HG02981 (cell line): ENCODE measurements at regions not wholly inside any gene's neighbourhood (a gene's known extent, or its start where the extent isn't known, plus 50 kb on each side); places are given as distances from the start of the nearest gene placed in this dataset.
A peak's percentile ranks its signal among the peaks of the same experiment; 100 is the strongest.
"Not testable (repeated sequence)": the region's sequence is repeated elsewhere in the genome, so short reads cannot be mapped to it uniquely, and the experiment has no call there.

ENCODE experiments used
- ATAC-seq: cut with Tn5 transposase; IDR thresholded peaks from one replicate; pipeline ENCODE4 v1.9.1; 2021; ENCODE audit warnings: mild to moderate bottlenecking, moderate library complexity; ENCODE audit not compliant: unreplicated experiment

- ATAC-seq = no peak
Observed at GRCh38 chr14:35949920-35950513, 123.9 kb downstream of the BRMS1L start.

GRCh38 chr14:35947983-35948382 is 121.8 kb downstream of the BRMS1L start:
- ATAC-seq = not testable (repeated sequence)

GRCh38 chr14:35944847-35945246 is 118.7 kb downstream of the BRMS1L start:
- no peak for ATAC-seq

GRCh38 chr14:35940291-35940690 is 114.2 kb downstream of the BRMS1L start:
- peak; percentile 42 for ATAC-seq

- no peak for ATAC-seq
Observed at GRCh38 chr14:35938770-35939169, 112.6 kb downstream of the BRMS1L start.

- peak; percentile 67 for ATAC-seq
Observed at GRCh38 chr14:35934499-35934898, 108.4 kb downstream of the BRMS1L start.

GRCh38 chr14:35932659-35933159 is 106.6 kb downstream of the BRMS1L start:
- peak; percentile 50 for ATAC-seq

- peak; percentile 15 for ATAC-seq
Observed at GRCh38 chr14:35932136-35932535, 106.0 kb downstream of the BRMS1L start.

- ATAC-seq = no peak
Observed at GRCh38 chr14:35931346-35931745, 105.2 kb downstream of the BRMS1L start.

- ATAC-seq = no peak
Observed at GRCh38 chr14:35929186-35929585, 103.0 kb downstream of the BRMS1L start.

- ATAC-seq = no peak
Observed at GRCh38 chr14:35927727-35928126, 101.6 kb downstream of the BRMS1L start.

GRCh38 chr14:35925319-35925718 is 99.2 kb downstream of the BRMS1L start:
- no peak for ATAC-seq

GRCh38 chr14:35922590-35922989 is 96.5 kb downstream of the BRMS1L start:
- not testable (repeated sequence) for ATAC-seq

GRCh38 chr14:35921745-35922144 is 95.6 kb downstream of the BRMS1L start:
- ATAC-seq = no peak
